PC-3 (cell line): ENCODE measurements at regions not wholly inside any gene's neighbourhood (a gene's known extent, or its start where the extent isn't known, plus 50 kb on each side); places are given as distances from the start of the nearest gene placed in this dataset.
A peak's percentile ranks its signal among the peaks of the same experiment; 100 is the strongest.

Experiments
- ATAC-seq: fragments of 200-7000 bp; cut with Tn5 transposase; 2 replicates; pipeline ENCODE4 v1.9.1; 2020; ENCODE audit warnings: mild to moderate bottlenecking, moderate library complexity
- BruUV-seq: library from RNA; stranded (reverse); fragments of 400-500 nt; replicated peaks from 2 replicates; lab custom pipeline; 2021; lab: Mats Ljungman, UMichigan
- CTCF ChIA-PET: fragments of 300-600 bp; sonication (Branson Sonifier 250); formaldehyde crosslinking; loops from one replicate; lab custom pipeline; 2022; ENCODE audit warnings: antibody characterized with exemption; lab: Charles Lee
- POLR2A ChIA-PET: fragments of 300-600 bp; sonication (Branson Sonifier 250); formaldehyde crosslinking; loops from one replicate; lab custom pipeline; 2022; ENCODE audit warnings: antibody characterized with exemption; ENCODE audit not compliant: unreplicated experiment; lab: Charles Lee
- DNase-seq: peaks from one replicate; pipeline ENCODE4 v3.0.0-alpha.2; 2015
- H2AFZ ChIP-seq: fragments of 300-600 bp; sonication (generic); 2 replicates; pipeline ENCODE4 v1.6.0; 2016; ENCODE audit warnings: antibody characterized with exemption, low read length
- H3F3A ChIP-seq: fragments of 300-600 bp; sonication (generic); one replicate; pipeline ENCODE4 v1.6.0; 2017; ENCODE audit warnings: antibody characterized with exemption, low read length, control low read depth, mild to moderate bottlenecking; ENCODE audit not compliant: unreplicated experiment
- H3K27ac ChIP-seq: fragments of 300-600 bp; sonication (generic); 2 replicates; pipeline ENCODE4 v1.5.1; 2016; ENCODE audit warnings: mild to moderate bottlenecking, low read length
- H3K27me3 ChIP-seq: fragments of 300-600 bp; sonication (generic); 2 replicates; pipeline ENCODE4 v1.6.1; 2016; ENCODE audit warnings: low read length, mixed read lengths
- H3K36me3 ChIP-seq: fragments of 300-600 bp; sonication (generic); 2 replicates; pipeline ENCODE4 v1.6.1; 2016; ENCODE audit warnings: low read depth, mixed run types, low read length, mixed read lengths
- H3K4me1 ChIP-seq: fragments of 300-600 bp; sonication (generic); 2 replicates; pipeline ENCODE4 v1.5.1; 2016; ENCODE audit warnings: low read length; ENCODE audit not compliant: insufficient read depth
- H3K4me2 ChIP-seq: fragments of 300-600 bp; sonication (generic); 2 replicates; pipeline ENCODE4 v1.6.0; 2016; ENCODE audit warnings: low read length
- H3K4me3 ChIP-seq: fragments of 300-600 bp; sonication (generic); 2 replicates; pipeline ENCODE4 v1.5.1; 2016; ENCODE audit warnings: mild to moderate bottlenecking, low read length, mixed read lengths
- H3K79me2 ChIP-seq: fragments of 300-600 bp; sonication (generic); 2 replicates; pipeline ENCODE4 v1.6.1; 2017; ENCODE audit warnings: low read length, mixed read lengths
- H3K9ac ChIP-seq: fragments of 300-600 bp; sonication (generic); 2 replicates; pipeline ENCODE4 v1.6.0; 2016; ENCODE audit warnings: mild to moderate bottlenecking, low read length
- H3K9me2 ChIP-seq: fragments of 300-600 bp; sonication (generic); replicated peaks from 2 replicates; pipeline ENCODE4 v1.6.1; 2016; ENCODE audit warnings: mixed run types, low read length, mixed read lengths
- H3K9me3 ChIP-seq: fragments of 300-600 bp; sonication (generic); 2 replicates; pipeline ENCODE4 v1.6.1; 2016; ENCODE audit warnings: low read length, mixed read lengths
- H4K20me1 ChIP-seq: fragments of 300-600 bp; sonication (generic); 2 replicates; pipeline ENCODE4 v1.6.1; 2016; ENCODE audit warnings: low read length, mixed read lengths
- EZH2 ChIP-seq: fragments of 300-600 bp; sonication (generic); IDR thresholded peaks from one replicate; pipeline ENCODE4 v1.6.1; 2017; ENCODE audit warnings: antibody characterized with exemption, mild to moderate bottlenecking, low read length; ENCODE audit not compliant: unreplicated experiment
- EZH2phosphoT487 ChIP-seq: fragments of 300-600 bp; sonication (generic); IDR thresholded peaks from 2 replicates; pipeline ENCODE4 v1.6.1; 2018; ENCODE audit warnings: mild to moderate bottlenecking, antibody characterized with exemption, low read length, borderline replicate concordance
- intact Hi-C: fragments of 100-400 bp; cut with micrococcal nuclease; formaldehyde crosslinking; loops from 2 replicates; pipeline ENCODE4 v1.9.0; 2023
- TF ChIP-seq, protein P1 (sequence below): fragments of 300-600 bp; sonication (generic); conservative IDR thresholded peaks from 2 replicates; pipeline ENCODE4 v1.5.1; 2017; ENCODE audit warnings: antibody characterized with exemption, low read depth, mild to moderate bottlenecking, low read length

DNA sequence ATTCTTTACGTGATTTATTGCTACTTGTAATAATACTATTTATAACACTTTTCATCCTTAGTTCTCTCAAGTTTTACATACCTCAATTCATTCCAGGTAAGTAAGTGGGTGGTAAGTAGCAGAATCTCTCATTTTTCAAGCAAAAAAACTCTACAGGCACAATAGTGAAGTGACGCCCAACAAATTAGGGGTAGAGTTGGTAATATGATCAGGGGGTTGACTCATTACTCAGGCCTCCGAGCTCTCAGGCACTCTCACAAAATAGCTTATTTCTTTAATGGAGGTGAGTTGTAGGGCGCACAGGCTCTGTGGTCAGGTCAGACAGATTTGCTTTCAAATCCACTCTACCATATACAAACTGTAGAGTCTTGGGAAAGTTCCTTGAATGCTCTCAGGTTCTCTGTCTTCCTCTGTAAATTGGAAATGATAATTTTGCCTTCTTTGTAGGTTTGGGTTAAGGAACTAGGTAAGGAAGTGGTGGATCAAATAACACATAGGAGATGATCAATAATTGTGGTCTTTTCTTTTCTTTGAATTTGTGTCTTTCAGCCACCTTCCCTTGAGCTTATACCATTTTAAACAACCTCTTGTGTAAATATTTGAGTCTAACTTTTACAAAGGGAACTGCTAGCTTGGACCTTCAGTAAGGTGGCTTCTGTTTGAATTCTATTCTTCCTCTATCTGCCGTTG lies 134.9 kb upstream of the LEF1 start:
- Histone ChIP-seq H3F3A (no peaks in the 10 kb centered on the region), H3K9ac (no peak overlapping the region), H3K27me3 (no peaks in the 10 kb centered on the region), H3K4me3 (no peak overlapping the region), H4K20me1 (no peaks in the 10 kb centered on the region), H3K9me3 (no peaks in the 10 kb centered on the region), H3K79me2 (no peaks in the 10 kb centered on the region), H3K36me3 (no peaks in the 10 kb centered on the region), H3K4me2 (no peak overlapping the region), H3K9me2 (no peaks in the 10 kb centered on the region), H2AFZ (no peak overlapping the region), H3K27ac (no peak overlapping the region), H3K4me1 (peaks cover 5% of the 10 kb centered on the region; the same call in 1 of the 2 replicates)
- ChIA-PET CTCF (no interaction called here), POLR2A (no interaction called here)
- intact Hi-C loops, result no loop called here
- DNase-seq (peak; percentile 47), ATAC-seq (0 out of 2 replicates have a peak, but pooled peaks have one; percentile 31)
- TF ChIP-seq, protein P1, sequence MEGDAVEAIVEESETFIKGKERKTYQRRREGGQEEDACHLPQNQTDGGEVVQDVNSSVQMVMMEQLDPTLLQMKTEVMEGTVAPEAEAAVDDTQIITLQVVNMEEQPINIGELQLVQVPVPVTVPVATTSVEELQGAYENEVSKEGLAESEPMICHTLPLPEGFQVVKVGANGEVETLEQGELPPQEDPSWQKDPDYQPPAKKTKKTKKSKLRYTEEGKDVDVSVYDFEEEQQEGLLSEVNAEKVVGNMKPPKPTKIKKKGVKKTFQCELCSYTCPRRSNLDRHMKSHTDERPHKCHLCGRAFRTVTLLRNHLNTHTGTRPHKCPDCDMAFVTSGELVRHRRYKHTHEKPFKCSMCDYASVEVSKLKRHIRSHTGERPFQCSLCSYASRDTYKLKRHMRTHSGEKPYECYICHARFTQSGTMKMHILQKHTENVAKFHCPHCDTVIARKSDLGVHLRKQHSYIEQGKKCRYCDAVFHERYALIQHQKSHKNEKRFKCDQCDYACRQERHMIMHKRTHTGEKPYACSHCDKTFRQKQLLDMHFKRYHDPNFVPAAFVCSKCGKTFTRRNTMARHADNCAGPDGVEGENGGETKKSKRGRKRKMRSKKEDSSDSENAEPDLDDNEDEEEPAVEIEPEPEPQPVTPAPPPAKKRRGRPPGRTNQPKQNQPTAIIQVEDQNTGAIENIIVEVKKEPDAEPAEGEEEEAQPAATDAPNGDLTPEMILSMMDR, result no peak
- no peak for TF ChIP-seq EZH2phosphoT487
- no peak for TF ChIP-seq EZH2
- no TSS peak for BruUV-seq

- peaks cover 5% of the 10 kb centered on the region; the same call in 1 of the 2 replicates for H3K4me1 ChIP-seq
- no peaks in the 10 kb centered on the region for H3K27me3 ChIP-seq
- H3K27ac ChIP-seq, result no peak overlapping the region
- H3K79me2 ChIP-seq, result no peaks in the 10 kb centered on the region
- no peaks in the 10 kb centered on the region for H3K9me3 ChIP-seq
- no peaks in the 10 kb centered on the region for H4K20me1 ChIP-seq
- H3K9ac ChIP-seq, result no peak overlapping the region
- no peak overlapping the region for H3K4me2 ChIP-seq
- H3K9me2 ChIP-seq, result no peaks in the 10 kb centered on the region
- CTCF ChIA-PET, result no interaction called here
- ATAC-seq, result no peak
- no TSS peak for BruUV-seq
- H3K36me3 ChIP-seq, result no peaks in the 10 kb centered on the region
- no peaks in the 10 kb centered on the region for H3F3A ChIP-seq
- intact Hi-C loops, result no loop called here
- DNase-seq, result no peak
- H3K4me3 ChIP-seq, result no peak overlapping the region
- H2AFZ ChIP-seq, result no peak overlapping the region
- POLR2A ChIA-PET, result no interaction called here
- no peak for TF ChIP-seq EZH2phosphoT487
- no peak for TF ChIP-seq EZH2
- TF ChIP-seq, protein P1, result no peak
Observed at GRCh38 chr4:108301545-108302251, 133.0 kb upstream of the LEF1 start.

DNA sequence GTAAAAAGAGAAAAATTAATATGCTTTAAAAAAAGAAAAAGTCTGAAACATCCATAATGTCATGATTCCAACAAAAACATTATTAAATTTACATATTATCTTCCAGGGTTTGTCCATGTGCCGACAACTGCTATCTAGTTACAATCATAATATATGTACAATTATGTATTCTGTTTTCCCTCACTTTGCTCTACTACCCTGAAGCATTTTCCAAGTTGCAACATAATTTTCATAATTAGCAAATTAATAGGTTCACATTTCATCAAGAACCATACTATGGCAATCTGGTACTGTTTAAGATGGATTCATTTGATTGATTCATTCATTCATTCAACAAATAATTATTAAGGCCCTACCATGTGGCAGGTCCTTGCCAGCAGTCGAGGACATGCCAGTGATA lies 128.9 kb upstream of the LEF1 start:
- Histone ChIP-seq H3K79me2 (no peaks in the 10 kb centered on the region), H3K9ac (no peak overlapping the region), H3K4me2 (no peak overlapping the region), H3K4me3 (no peak overlapping the region), H3K9me3 (no peaks in the 10 kb centered on the region), H3K36me3 (no peaks in the 10 kb centered on the region), H3K9me2 (no peaks in the 10 kb centered on the region), H4K20me1 (no peaks in the 10 kb centered on the region), H3F3A (no peaks in the 10 kb centered on the region), H3K27ac (no peak overlapping the region), H3K4me1 (no peaks in the 10 kb centered on the region), H2AFZ (no peak overlapping the region), H3K27me3 (no peaks in the 10 kb centered on the region)
- BruUV-seq, result no TSS peak
- ATAC-seq (no peak), DNase-seq (no peak)
- CTCF ChIA-PET, result no interaction called here
- intact Hi-C loops, result no loop called here
- TF ChIP-seq, protein P1, result no peak
- TF ChIP-seq EZH2 (no peak), EZH2phosphoT487 (no peak)
- POLR2A ChIA-PET, result no interaction called here
